NCI-H2081 treated with DMSO at 0.1 percent for 48 hours (cell line): ENCODE measurements at regions not wholly inside any gene's neighbourhood (a gene's known extent, or its start where the extent isn't known, plus 50 kb on each side); places are given as distances from the start of the nearest gene placed in this dataset.
A peak's percentile ranks its signal among the peaks of the same experiment; 100 is the strongest.
"Not testable (repeated sequence)": the region's sequence is repeated elsewhere in the genome, so short reads cannot be mapped to it uniquely, and the experiment has no call there.

ENCODE experiments used
- DNase-seq: peaks from one replicate; lab custom pipeline; 2025; lab: John Stamatoyannopoulos, UW

GRCh38 chrX:8025705-8026104, 98.5 kb upstream of the PNPLA4 start:
- no peak for DNase-seq

DNA sequence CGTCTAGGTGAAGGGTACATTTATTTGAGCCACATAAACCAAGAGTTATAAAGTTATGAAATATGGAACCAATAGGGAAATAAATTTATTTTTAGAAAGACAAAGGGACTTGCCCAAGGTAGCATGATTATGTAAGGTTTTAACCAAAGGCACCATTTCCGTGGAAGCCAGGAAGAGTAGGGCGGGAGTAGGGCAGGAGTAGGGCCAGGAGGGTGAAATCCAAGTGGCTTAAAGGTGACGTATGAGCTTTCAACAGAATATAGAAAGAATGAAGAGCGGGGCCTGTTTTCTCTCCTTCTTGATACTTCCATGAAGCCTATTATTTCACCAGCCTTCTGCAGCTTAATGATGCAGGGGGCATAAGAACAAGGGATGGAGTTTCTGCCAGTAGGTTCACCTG, 91.7 kb upstream of the PNPLA4 start:
- DNase-seq, result no peak

GRCh38 chrX:8010105-8010504, 82.9 kb upstream of the PNPLA4 start:
- no peak for DNase-seq

GRCh38 chrX:8005678-8006347, 78.6 kb upstream of the PNPLA4 start:
- no peak for DNase-seq

GRCh38 chrX:8003147-8003883, 76.1 kb upstream of the PNPLA4 start:
- no peak for DNase-seq

DNA sequence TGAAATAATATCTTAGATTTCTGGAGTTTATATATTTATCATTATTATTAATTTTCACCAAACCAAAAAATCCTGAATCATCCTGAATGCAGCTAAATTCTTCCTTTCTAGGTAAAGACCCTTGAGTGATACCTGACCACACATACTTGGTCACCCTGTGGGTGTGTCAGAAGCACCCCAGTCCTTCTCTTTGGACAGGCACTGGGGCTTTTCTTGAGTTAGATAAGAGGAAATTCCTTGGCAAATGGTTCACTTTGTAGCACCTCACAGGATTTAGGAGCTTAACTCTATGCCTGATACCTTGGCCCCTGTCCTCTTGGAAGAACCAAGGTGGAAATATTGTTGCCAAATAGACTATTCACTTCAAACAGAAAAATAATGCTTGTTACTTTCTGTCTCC, 69.6 kb upstream of the PNPLA4 start:
- DNase-seq, result no peak

DNA sequence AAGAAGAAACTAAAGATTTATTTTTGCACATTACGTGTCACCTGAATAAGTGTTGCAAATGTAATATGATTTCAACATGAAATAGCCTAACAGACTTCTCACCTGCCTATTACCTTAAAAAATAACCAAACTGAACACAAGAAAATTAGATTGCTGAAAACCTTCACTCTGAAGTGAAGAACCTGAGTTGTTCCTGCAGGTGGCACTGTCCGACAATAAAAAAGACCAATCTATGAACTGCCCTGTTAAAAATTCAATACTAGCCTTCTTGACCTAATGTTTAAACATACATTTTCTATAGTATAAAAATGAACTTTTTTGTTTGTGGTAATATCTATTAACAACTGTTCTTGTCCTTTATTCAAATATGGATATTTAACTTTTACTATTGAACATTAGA, 69.2 kb upstream of the PNPLA4 start:
- peak; percentile 10 for DNase-seq

DNA sequence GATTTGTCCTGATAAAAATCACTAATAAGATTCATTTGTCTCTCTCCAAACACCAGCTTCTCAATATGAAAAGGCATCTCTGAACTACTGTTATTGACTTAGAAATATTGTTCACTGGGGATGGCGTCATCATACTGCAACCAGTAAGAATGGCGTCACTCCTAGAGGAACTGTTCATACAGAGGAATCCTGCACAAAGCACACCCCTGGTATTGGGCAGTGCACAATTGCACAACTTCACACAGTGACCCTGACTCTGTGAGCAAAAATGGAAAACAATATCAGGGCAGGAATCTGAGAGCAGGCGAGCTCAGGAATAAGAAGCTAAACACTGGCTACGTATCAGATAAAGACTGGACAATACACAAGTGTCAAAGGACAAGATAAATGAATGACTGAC, 66.7 kb upstream of the PNPLA4 start:
- DNase-seq, result no peak

DNA sequence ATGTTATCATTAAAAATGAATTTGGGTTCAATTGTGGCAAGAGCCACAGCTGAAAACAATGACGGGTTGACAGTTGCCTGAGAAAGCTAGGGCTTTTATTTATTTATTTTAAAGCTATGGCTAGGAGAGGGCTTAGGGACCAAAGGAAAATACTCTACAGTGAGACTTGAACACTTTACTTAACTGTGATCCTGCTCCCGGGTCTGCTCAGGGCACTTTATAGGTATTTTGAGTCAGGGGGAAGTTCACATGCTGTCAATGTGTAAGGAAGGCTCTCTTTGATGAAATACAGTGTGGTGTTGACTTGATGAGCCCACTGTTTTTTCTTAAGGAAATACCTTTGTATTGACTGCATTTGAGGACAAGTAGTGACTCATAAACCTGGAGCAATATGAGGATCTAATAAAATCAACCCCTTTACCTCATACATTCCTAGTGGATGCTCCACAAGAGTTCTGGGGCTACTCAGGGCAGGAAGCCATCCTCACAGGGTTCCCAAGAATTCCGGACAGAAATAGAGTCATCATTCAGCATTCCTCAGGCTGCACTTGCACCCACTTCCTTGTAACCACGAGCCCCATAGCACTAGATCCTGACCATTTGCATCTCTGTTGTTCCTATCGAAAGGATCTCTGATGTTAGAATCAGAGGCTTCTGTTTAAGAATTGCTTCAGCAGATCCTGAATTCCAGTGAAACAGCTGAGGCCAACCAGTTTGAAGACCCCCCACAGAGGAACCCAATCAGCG, 61.0 kb upstream of the PNPLA4 start:
- not testable (repeated sequence) for DNase-seq

DNA sequence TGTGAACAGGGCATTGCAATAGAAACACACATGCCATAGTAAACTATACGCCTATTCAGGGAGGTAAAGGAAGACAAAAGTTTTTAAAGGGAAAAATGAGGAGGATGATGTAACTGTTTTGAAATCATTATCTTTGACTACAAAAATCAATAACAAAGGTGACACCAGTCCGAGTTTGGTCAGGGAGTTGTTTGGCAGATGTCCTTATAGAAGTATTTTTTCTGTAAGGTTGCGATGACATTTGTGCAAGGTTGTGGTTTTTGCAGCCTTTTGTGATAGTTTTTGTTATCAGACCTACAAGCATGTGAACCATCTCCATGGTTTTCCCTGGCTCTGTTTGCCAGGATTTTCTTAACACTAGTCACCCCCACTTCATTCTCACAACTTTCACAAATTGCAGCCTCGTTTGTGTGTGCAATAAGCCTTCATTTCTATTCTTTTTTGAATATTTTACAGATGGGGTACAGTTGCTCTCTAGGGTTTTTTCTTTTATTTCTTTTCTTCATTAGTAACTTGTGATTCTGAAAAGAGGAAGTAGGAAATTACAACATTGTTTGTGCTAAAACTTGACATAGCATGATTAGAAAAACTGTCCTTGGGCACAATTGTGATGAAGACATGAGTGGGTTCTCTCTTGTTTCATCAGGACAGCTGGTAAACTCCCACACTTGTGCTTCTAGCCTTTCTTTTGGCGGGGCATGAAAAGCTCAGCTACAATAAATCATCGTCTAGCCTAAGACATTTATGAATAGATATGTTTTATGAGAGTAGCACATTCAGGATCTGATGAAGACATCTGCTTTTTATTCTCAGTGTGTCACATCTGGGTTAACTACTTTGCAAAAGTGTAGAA, 60.2 kb upstream of the PNPLA4 start:
- DNase-seq, result no peak

DNA sequence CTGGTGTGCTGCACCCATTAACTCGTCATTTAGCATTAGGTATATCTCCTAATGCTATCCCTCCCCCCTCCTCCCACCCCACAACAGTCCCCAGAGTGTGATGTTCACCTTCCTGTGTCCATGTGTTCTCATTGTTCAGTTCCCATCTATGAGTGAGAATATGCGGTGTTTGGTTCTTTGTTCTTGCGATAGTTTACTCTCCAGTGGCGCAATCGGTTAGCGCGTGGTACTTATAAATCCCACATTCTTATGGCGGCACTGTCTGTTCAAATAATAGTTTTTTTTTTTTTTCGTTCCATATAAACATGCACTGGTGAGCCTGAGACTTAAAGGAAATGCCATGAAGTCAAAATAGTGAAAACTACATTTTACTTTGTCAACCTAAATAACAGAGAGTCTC, 59.5 kb upstream of the PNPLA4 start:
- DNase-seq, result not testable (repeated sequence)

GRCh38 chrX:7985568-7985967, 58.4 kb upstream of the PNPLA4 start:
- no peak for DNase-seq

DNA sequence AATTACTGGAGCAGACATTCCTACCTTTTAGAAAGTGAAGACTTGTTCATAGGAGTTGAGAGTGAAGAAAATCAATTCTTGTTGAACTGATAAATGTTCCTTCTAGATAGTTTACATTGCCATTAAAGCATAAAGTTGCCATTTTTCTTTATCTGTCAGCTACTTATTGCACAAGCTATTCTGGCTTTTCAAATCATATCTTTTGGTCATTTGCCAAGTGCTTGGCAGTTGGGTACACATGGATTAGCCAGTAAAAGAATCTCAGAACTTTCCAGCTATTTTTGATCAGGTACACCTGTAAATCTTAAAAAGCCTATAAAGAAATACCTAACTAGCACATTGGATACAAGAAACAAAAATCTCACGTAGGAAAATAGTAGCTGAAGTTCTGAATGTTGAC, 56.4 kb upstream of the PNPLA4 start:
- DNase-seq, result no peak
